ENCODE measurements at regions not wholly inside any gene's neighbourhood (a gene's known extent, or its start where the extent isn't known, plus 50 kb on each side); places are given as distances from the start of the nearest gene placed in this dataset.
"Not testable (repeated sequence)": the region's sequence is repeated elsewhere in the genome, so short reads cannot be mapped to it uniquely, and the experiment has no call there.

DNA sequence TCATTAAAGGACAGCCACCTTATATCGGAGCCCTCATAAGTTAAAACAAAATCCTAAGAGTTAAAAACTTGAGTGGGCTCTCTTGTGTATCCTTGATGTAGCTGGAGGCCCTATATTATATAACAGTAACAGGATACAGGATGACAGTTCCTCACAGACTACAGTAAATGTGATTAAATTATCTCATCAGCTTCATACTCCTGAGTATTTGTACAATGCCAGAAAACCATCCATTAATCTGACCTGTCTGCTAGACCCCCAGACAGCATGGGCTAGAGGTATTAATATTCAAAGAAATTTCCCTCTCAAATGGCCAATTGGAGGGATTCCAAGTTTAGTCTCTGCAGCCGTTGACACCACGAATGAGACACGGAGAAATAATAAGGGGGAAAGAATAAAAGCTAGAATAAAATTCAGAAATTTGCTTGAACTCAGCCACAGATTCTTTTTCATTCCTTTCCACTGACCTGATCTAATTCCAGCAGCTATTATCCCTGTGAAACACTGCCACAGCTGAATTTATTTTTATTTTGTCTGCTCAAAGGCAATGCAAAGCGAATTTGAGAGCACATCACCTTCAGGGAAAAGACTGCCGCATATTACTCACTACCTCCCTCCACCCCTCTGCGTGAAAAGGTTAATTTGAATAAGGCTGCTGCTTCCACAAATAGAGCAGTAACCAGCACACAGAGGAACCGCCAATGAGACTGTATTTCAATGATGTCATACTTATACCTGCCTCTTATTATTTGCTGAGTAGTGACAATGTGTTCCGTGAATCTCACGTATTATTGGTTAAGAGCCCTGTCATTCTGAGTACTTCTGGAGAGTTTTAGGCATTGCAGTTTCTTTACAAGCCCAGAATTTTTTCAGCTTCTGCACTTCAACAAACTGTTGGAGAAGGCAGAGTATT is 155.9 kb upstream of the KLF12 start:
- DNase-seq (ENCODE audit: low read depth): no peak

DNA sequence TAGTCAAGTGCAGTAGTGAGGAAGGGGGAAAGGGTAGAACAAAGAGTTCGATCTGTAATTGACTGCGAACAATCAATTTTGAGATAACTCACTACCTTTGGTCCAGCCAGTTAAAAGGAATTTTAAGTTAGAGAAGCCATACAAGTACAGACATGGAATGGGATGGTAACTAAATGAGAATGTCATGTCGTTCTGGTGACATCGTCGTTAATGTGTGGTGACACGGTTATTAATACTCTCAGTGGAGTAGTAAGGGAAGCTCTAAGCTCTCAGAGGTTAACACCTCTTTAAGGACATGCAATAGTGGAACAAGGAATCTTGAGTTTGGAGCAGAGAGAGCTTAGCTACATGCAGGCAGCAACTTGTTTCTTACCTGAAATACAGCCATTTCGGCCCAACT is 154.9 kb upstream of the KLF12 start:
- no peak for DNase-seq (ENCODE audit: low read depth)

DNA sequence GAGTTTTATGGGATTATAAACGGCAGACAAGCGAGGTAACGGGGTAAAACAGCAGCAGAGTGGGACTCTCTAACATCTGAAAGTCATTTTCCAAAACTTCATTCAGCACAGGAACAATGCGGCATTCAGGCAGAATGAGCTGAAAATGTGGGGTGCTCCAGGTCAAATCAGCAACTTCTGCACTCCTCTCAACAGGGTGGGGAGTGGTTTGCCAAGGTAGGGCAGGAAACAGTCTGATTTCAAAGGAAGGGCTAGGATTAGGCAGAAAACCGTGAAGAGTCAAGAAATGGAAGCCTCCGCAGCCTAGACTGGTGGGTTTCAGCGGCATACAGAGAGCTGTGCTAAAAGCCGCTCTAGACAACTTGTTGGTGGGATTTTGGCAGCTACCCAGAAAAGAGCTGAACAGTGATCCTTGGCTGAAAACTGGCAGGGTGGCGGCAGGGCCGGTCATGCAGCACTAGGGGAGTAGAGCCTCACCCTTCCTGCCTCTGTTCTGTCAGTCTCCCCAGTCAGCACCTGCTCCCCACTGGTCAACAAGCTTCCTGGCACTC is 154.2 kb upstream of the KLF12 start:
- DNase-seq (ENCODE audit: low read depth): no peak

DNA sequence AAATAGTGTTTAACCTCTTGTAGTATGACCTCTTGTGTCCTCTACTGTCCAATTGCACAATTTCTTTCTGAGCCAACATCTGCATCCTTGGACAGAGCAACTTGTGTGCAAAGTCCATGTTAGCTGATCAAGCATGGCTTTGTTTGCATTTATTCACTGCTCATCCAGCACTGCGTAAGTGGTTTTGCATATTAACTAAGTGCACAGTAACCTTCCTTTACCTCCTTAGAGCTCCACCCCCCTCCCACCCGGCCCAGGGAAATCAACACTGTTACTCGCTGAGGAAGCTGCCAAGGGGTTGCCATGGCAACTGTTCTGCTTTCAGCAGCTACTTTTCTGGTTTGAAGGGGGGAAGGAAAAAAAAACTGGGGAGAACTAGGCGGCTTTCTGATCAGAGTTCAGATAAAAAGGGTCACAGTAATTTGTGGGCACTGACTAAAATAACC is 153.5 kb upstream of the KLF12 start:
- DNase-seq (ENCODE audit: low read depth): peak; percentile 42

DNA sequence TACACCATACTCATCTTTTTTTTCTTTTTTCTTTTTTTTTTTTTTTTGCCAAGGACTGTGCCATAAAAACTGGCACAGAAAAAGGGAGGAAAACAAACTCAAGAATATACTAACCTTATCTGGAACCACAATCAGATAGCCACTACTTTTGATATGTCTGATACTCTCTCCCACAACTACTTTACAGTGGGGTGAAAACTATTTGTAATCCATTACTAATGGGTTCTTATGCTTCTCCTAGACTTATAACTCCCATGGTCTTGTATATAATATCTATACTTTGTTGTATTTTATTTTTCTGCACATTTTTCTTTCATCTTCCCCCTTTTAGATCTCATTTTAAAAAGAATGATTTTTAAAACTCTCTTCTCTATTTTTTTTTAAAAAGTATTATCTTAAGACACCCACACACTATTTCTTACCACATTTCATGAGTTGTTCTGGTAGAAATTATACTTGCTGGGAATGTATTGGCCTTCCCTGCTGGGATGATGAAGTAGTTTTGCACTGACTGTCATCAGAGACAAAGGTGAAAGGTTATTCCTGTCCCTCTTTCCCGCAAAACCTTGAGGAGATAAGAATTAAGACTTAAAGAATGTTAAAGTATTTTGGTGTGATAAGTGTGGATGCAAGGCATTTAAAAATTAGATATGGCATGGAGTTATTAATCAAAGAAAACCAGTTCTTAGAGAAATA is 146.7 kb upstream of the KLF12 start:
- DNase-seq (ENCODE audit: low read depth): no peak

DNA sequence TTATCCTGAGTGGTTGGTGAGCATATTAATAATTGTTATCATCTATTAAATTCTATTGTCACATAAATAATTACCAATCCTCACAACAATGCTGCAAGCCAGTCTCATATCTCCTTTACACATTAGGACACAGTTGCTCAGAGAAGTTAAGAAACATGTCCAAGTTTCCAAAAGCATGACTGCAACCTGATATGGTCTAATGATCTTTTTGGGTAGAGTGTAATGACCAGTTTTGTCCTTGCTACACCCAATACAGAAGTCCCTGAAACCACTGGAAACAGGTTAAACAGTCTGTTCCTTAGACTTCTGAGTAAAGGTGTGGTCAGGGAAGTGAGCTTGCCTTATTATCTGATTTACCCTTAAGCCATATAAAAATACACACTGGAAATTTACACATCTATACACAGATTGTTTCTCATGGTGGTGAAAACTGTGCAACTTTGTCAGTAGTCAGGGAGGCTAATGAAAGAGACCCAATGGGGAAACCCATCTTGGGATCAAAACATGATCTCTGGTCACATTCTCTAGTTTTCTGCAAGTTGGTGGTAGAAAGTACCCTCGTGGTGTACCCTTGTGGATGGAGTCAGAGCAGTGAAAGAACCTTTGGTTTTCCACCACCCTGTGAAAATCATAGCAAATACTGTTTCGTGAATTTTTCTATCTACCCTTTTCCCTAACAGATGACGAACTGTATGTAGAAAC is 146.0 kb upstream of the KLF12 start:
- no peak for DNase-seq (ENCODE audit: low read depth)

DNA sequence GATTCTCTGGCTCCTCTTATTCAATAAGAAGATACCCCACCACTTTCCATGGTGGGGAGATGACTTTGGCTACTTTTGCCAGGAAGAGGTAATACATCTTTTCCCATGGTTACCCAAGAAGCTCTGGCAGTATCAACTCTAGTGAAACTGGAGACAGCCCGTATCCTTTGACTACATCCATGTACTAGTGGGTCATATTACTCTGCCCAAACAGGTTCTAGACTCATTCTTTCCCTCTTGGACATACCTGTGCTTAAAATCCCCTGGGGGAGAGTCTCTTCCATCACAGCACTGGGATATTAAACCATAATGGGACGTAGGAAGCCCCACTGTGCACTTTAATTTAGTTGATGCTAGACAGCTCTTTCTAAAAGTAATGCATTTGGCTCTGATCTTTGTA is 144.7 kb upstream of the KLF12 start:
- no peak for DNase-seq (ENCODE audit: low read depth)

DNA sequence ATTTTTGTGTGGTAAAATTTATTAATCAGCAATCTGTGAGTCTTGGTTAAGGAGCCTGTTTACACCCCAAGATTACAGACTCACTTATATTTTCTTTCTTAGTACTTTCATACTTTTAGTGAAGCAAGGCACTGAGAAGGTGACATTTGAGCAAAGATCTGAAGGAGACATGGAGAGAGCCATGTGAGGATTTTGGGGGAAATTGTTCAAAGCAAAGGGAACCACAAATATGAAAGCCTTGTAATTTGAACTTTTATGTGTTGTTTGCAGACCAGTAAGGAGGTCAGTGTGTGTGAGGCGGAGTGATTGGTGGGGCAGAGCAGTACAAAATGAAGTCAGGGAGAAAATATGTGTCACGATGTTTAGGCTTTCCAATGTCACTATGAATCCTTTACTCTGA is 140.7 kb upstream of the KLF12 start:
- no peak for DNase-seq (ENCODE audit: low read depth)

DNA sequence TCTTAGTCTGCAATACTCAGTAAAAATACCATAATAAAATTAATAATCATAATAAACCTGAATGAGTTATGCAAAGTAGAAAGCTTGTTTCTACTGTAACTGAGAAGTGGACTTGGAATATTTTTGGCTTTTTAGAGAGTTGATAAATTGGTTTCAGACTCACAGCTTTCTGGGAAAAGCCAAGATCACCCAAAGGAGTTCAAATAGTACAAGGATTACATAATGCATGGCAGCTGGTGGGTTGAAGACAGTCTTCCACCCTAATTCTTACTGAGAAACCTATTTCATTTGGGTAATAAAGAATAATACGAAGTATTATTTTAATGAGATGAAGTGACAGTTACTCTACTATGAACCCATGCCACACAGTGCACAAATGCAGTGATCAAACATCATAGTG is 139.4 kb upstream of the KLF12 start:
- no peak for DNase-seq (ENCODE audit: low read depth)

DNA sequence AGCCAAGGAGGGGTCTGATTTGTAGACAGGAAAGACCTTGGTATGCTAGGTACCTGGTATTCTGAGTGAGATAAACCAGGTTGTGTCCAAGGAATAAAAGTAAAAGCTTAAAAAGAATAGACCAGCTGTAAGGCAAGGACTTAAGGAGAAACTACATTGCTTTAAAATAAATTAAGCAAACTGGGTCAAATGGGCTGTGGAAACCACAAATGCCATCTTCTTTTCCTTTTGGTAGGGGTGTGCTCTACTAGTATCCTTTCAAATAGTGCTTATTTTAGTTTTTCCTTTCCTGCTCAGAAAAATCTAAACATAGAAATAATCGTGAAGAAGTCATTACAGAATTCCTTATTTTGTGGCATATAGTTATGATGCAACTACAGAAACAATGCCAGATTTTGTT is 138.6 kb upstream of the KLF12 start:
- no peak for DNase-seq (ENCODE audit: low read depth)

DNA sequence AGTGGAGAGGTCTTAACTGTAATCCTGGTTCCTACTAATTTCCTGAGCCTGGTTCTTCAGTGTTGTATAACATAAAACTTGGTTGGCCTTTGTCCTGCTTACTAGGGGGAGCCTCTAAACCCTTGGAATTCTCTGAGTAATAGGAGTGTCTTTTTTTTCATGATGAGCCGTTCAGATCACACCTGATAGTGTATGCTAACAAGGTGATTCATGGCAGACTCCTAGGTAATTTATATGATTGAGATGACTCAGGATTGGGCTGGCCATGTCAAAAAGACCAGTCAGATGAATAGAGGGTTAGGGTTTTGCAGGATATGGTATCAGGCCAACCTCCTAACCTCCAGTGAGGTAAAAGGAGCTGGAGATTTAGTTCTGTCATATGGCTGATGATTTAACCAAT is 135.8 kb upstream of the KLF12 start:
- DNase-seq (ENCODE audit: low read depth): no peak

DNA sequence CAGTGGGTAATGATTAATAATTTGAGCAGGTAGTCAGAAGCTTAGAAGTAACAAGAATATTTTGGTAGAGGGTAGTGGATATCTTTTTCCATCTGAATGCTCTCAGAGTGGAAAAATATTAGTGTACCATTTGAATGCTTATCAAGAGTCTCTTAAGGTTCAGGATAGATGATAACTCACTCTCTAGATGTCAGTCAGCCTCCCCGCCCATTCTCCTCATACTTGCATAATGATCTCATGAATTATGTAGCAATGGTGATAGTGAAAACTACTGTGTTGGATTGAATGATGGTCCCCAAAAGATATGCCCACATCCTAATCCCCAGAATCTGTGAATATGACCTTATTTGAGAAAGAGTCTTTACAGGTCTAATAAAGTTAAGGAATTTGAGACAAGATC is 132.7 kb upstream of the KLF12 start:
- no peak for DNase-seq (ENCODE audit: low read depth)

DNA sequence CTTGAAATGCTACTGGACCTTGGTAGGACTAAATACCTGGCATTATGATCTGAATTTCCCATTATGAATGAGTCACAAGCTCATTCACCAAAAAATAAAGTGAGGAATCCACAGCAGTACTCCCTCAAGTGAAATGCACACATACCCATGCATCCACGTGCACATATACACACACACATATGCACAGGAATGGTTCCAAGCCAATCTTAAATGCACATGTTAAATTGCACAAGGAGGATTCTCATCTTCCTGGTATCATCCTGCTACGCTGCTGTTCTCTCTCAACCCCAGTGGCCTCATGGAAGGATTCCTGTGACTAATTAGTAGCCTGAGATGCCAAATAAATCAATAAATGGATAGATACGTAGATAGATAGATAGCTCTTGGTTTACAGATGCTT is 132.1 kb upstream of the KLF12 start:
- DNase-seq (ENCODE audit: low read depth): no peak

DNA sequence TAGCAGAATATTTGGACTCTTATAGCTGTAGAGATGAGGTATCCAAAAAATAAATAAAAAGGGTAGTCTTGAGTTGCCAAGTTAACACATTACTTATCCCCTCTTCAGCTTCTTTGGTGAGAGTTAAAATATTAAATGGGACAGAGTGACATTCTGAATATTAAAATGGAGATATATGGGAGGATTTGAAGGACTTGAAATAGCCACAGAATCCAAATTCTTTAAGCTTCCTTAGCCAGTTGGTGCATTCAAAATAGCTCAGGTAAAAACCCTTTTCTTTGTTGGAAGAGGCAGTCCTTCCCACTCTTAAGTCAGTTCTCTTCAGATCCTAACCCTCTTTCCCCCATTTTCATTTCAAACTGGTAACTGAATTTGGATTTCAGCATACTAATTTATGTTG is 130.1 kb upstream of the KLF12 start:
- no peak for DNase-seq (ENCODE audit: low read depth)

DNA sequence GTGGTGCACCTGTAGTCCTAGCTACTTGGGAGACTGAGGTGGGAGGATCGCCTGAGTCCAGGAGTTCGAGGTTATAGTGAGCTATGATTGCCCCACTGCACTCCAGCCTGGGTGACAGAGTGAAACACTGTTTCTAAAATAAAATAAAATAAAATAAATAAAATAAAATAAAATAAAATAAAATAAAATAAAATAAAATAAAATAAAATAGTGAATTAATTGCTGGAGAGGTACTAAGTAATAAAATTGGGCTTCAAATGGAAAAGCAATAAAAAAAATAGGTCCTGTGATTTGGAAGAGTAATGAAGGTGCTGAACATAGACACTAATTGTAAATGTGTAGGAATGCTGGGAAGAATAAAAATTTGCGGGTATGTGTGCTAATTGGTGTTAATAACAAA is 126.2 kb upstream of the KLF12 start:
- DNase-seq (ENCODE audit: low read depth): not testable (repeated sequence)

DNA sequence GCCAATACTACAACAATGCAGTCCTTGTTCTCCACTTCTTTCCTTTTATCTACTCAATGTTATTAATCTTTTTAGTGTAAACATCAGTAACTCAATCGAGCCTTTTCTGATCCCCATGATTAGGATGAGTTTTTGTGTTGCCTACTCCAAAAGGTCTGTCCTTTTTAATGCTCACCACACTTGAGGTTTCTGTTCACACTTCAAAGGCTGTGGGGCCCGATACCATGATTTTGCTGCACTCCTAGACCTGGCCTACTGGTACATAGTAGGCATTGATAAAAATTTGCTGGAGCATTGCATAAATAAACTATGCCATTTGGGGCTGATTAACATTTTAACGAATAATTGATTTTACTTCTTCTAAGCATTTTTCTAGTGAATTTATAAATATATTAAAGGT is 125.4 kb upstream of the KLF12 start:
- DNase-seq (ENCODE audit: low read depth): no peak

DNA sequence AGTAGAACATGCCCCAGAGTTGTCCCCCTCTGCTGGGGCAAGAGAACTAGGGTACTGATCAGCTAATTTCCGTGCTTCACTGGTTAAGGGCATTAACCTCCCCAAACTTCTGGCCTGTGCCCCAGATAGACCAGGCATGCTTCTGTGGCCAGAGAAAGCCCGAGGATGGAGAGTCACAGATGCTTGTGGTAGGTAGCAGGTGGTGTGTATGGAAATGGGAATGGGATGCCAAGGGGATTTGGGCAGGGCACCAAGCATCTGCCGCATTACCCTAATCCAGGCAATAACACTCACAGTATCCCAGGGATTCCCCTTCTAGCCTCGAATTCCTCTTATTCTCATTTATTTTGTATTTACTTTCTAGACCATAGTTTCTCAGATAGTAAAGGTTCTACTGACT is 124.8 kb upstream of the KLF12 start:
- DNase-seq (ENCODE audit: low read depth): no peak

DNA sequence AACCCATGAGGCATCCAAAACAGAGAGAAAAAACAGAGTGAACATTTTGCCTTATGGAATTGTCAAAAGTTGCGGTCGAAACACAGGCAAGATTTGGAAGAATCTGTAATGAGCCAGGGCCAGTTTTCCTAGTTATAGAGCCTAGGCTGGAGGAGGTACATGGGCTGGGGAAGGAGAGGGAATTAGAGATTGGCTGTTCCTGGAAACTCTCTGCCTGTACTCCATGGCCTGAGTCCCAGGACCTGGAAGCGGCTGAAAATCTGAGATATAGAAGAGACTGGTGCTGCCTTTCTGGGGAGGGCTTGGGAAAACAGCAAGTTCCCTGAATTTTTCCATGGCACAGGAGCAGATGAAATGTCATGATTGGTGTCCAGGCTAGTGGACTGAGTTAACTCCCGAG is 122.8 kb upstream of the KLF12 start:
- DNase-seq (ENCODE audit: low read depth): no peak

DNA sequence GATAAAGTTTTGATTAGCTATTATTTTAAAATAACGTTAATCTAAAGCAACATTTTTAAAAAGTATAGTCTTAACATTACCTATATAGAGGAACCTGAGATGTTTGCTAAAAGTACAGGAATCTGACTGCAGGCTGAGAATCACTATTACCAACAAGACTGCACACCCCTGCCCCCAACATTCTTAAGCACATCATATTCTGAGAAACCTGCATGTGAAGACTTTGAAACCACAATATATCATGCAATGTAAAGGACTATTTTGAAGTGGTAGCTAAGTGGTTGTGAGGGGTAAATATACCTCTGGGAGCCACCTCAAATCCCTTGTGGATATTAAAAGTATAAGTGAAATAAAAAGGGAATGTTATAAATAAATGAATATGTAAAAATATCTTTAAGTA is 119.0 kb upstream of the KLF12 start:
- DNase-seq (ENCODE audit: low read depth): no peak

DNA sequence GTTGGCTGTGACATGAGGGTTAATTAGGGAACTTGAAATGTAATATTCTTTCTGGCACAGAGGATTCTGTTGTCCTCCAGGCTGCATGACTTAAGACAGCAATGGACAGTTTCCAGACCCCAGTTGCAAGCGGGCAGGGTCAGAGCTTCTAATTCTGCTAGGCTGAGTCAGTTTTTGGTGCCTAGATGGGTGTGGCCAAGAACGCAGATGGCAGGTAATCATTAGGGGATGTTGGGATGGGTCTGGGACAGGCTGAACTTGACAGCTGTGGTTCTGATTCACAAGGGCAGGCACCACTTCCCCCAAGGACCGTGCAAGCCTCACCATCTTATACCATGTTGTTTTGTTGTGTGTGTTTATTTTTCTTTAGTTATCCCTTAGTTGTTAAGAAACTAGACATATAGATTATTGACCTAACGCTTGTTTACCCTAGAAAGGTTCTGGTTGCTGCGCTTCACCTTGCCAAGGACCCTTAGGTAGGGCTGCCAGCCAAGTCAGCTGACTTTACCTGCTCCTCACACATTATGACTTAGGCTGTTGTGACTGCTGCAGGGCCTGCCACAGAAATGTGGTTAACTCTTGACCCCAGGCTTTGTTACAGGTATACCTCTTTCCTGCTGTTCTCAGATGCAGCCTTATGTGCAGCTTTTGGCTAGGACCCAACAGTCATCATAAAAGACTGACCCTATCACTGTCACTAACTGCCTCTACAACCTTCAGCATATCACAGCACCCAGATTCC is 117.7 kb upstream of the KLF12 start:
- DNase-seq (ENCODE audit: low read depth): no peak

DNA sequence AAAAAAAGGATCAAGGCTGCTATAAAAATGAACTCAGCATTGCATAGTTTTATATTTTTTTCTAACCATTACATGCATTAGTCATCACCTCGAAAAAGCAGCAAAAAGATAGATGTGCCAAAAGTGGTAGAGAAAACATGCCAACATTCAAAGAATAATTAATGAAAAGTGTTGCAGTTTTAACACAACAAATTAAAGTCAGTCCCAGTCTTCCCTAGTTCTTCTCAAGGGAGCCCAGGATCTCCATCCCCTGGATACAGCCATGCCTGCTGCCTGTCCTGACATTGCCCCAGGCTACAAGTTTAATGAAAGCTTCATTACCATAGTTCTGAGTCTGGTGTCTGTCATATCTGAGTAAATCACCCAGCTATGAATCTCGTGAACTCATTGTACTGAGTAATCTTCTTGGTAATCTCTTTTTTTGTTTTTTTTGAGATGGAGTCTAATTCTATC is 116.6 kb upstream of the KLF12 start:
- DNase-seq (ENCODE audit: low read depth): no peak

DNA sequence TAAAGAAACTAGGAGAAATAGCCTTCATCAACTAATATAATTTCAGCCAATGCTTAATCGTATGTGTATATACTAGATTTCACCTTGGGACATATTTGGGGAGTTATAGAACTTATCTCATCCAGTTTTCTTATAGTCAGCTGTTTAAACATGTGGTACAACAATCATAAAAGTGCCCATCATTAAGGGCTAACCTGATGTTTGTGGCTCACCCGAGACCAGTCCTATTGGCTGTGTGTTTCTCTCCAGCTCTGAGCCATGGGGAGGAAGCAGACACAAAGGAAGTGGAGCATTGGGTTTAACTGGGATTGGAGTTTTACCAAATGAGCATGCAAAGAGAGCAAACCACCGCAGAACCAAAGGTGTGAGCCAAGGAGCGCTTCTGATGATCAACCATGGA is 114.3 kb upstream of the KLF12 start:
- DNase-seq (ENCODE audit: low read depth): no peak

All from activated T-cell treated with anti-CD3 and anti-CD28 coated beads for 48 hours (primary cell).